ENCODE measurements at regions not wholly inside any gene's neighbourhood (a gene's known extent, or its start where the extent isn't known, plus 50 kb on each side); places are given as distances from the start of the nearest gene placed in this dataset.
"Not testable (repeated sequence)": the region's sequence is repeated elsewhere in the genome, so short reads cannot be mapped to it uniquely, and the experiment has no call there.

GRCh38 chr11:50181334-50181733, 148.7 kb downstream of the OR4C45 start:
- no peak for TF ChIP-seq EZH2 (optimal IDR thresholded peaks at IDR 0.05; ENCODE audit: low read depth, low read length)
- no peak for TF ChIP-seq CTCF (IDR thresholded peaks at IDR 0.05; ENCODE audit: low read length)
- TF ChIP-seq EZH2phosphoT487 (IDR thresholded peaks at IDR 0.05; ENCODE audit: low read length) = no peak
- H3K4me3 ChIP-seq (ENCODE audit: low read length) = no peak overlapping the region
- no peak for DNase-seq
- H3K4me2 ChIP-seq (ENCODE audit: low read depth, low read length) = no peak overlapping the region
- no peaks in the 10 kb centered on the region for H3K27me3 ChIP-seq (replicated peaks; ENCODE audit: insufficient read depth, low read length)
- no peaks in the 10 kb centered on the region for H3K79me2 ChIP-seq (ENCODE audit: low read length)
- H3F3A ChIP-seq (ENCODE audit: insufficient read depth, low read length) = no peaks in the 10 kb centered on the region
- H4K20me1 ChIP-seq (ENCODE audit: insufficient read depth, low read length) = no peaks in the 10 kb centered on the region
- H2AFZ ChIP-seq (ENCODE audit: low read length) = no peak overlapping the region
- no peak overlapping the region for H3K9ac ChIP-seq (ENCODE audit: low read length)
- no peaks in the 10 kb centered on the region for H3K4me1 ChIP-seq (ENCODE audit: low read length)
- no peaks in the 10 kb centered on the region for H3K9me2 ChIP-seq (replicated peaks; ENCODE audit: insufficient read depth, low read length)
- no peak overlapping the region for H3K27ac ChIP-seq (ENCODE audit: low read length)
- H3K36me3 ChIP-seq (replicated peaks; ENCODE audit: insufficient read depth, low read length) = no peaks in the 10 kb centered on the region
- H3K9me3 ChIP-seq (replicated peaks; ENCODE audit: insufficient read depth, low read length) = no peaks in the 10 kb centered on the region

GRCh38 chr11:50182486-50182885, 149.8 kb downstream of the OR4C45 start:
- no peak for TF ChIP-seq EZH2 (optimal IDR thresholded peaks at IDR 0.05; ENCODE audit: low read depth, low read length)
- TF ChIP-seq CTCF (IDR thresholded peaks at IDR 0.05; ENCODE audit: low read length) = no peak
- no peak for TF ChIP-seq EZH2phosphoT487 (IDR thresholded peaks at IDR 0.05; ENCODE audit: low read length)
- Histone ChIP-seq H3K36me3 (replicated peaks; ENCODE audit: insufficient read depth, low read length) (no peaks in the 10 kb centered on the region), H3K9me2 (replicated peaks; ENCODE audit: insufficient read depth, low read length) (no peaks in the 10 kb centered on the region), H4K20me1 (ENCODE audit: insufficient read depth, low read length) (no peaks in the 10 kb centered on the region), H3K27me3 (replicated peaks; ENCODE audit: insufficient read depth, low read length) (no peaks in the 10 kb centered on the region), H3F3A (ENCODE audit: insufficient read depth, low read length) (no peaks in the 10 kb centered on the region), H3K9me3 (replicated peaks; ENCODE audit: insufficient read depth, low read length) (no peaks in the 10 kb centered on the region), H3K4me3 (ENCODE audit: low read length) (no peak overlapping the region), H3K4me2 (ENCODE audit: low read depth, low read length) (no peak overlapping the region), H3K4me1 (ENCODE audit: low read length) (0 out of 2 replicates have a peak, but pooled peaks cover 4% of the 10 kb centered on the region), H2AFZ (ENCODE audit: low read length) (no peak overlapping the region), H3K9ac (ENCODE audit: low read length) (no peak overlapping the region), H3K27ac (ENCODE audit: low read length) (no peak overlapping the region), H3K79me2 (ENCODE audit: low read length) (no peaks in the 10 kb centered on the region)
- DNase-seq = no peak

- H3K27me3 ChIP-seq (replicated peaks; ENCODE audit: insufficient read depth, low read length); H4K20me1 ChIP-seq (ENCODE audit: insufficient read depth, low read length); H3K4me1 ChIP-seq (ENCODE audit: low read length); H3K4me2 ChIP-seq (ENCODE audit: low read depth, low read length); H3K9me3 ChIP-seq (replicated peaks; ENCODE audit: insufficient read depth, low read length); DNase-seq; H3F3A ChIP-seq (ENCODE audit: insufficient read depth, low read length); H3K36me3 ChIP-seq (replicated peaks; ENCODE audit: insufficient read depth, low read length); H3K9ac ChIP-seq (ENCODE audit: low read length); H3K4me3 ChIP-seq (ENCODE audit: low read length); H3K9me2 ChIP-seq (replicated peaks; ENCODE audit: insufficient read depth, low read length); H3K27ac ChIP-seq (ENCODE audit: low read length); H3K79me2 ChIP-seq (ENCODE audit: low read length); H2AFZ ChIP-seq (ENCODE audit: low read length): not testable (repeated sequence)
Measured at GRCh38 chr11:50183170-50183569, 150.5 kb downstream of the OR4C45 start.

GRCh38 chr11:50186146-50186545, 153.5 kb downstream of the OR4C45 start:
- H3K9me3 ChIP-seq (replicated peaks; ENCODE audit: insufficient read depth, low read length) = no peaks in the 10 kb centered on the region
- H3K4me1 ChIP-seq (ENCODE audit: low read length) = 0 out of 2 replicates have a peak, but pooled peaks cover 4% of the 10 kb centered on the region
- H3K9me2 ChIP-seq (replicated peaks; ENCODE audit: insufficient read depth, low read length) = no peaks in the 10 kb centered on the region
- no peaks in the 10 kb centered on the region for H4K20me1 ChIP-seq (ENCODE audit: insufficient read depth, low read length)
- H3K27ac ChIP-seq (ENCODE audit: low read length) = no peak overlapping the region
- H3F3A ChIP-seq (ENCODE audit: insufficient read depth, low read length) = no peaks in the 10 kb centered on the region
- H3K36me3 ChIP-seq (replicated peaks; ENCODE audit: insufficient read depth, low read length) = no peaks in the 10 kb centered on the region
- no peak overlapping the region for H3K4me2 ChIP-seq (ENCODE audit: low read depth, low read length)
- no peaks in the 10 kb centered on the region for H3K27me3 ChIP-seq (replicated peaks; ENCODE audit: insufficient read depth, low read length)
- TF ChIP-seq EZH2 (optimal IDR thresholded peaks at IDR 0.05; ENCODE audit: low read depth, low read length) = no peak
- no peak for TF ChIP-seq CTCF (IDR thresholded peaks at IDR 0.05; ENCODE audit: low read length)
- TF ChIP-seq EZH2phosphoT487 (IDR thresholded peaks at IDR 0.05; ENCODE audit: low read length) = no peak
- H3K9ac ChIP-seq (ENCODE audit: low read length) = no peak overlapping the region
- no peaks in the 10 kb centered on the region for H3K79me2 ChIP-seq (ENCODE audit: low read length)
- H2AFZ ChIP-seq (ENCODE audit: low read length) = no peak overlapping the region
- H3K4me3 ChIP-seq (ENCODE audit: low read length) = no peak overlapping the region
- DNase-seq = no peak

All from MM.1S (cell line).